K562 (cell line): ENCODE measurements at regions not wholly inside any gene's neighbourhood (a gene's known extent, or its start where the extent isn't known, plus 50 kb on each side); places are given as distances from the start of the nearest gene placed in this dataset.

Experiments used
- ATAC-seq: fragments of 200-7000 bp; cut with Tn5 transposase; 3 replicates; pipeline ENCODE4 v1.9.1; 2020; ENCODE audit warnings: moderate library complexity
- BruUV-seq: library from RNA; stranded (reverse); fragments of 400-500 nt; replicated peaks from 2 replicates; lab custom pipeline; 2021; lab: Mats Ljungman, UMichigan
- CTCF ChIA-PET: fragments of 300-600 bp; formaldehyde crosslinking; extraction: SDS; loops from one replicate; lab custom pipeline; 2021; ENCODE audit warnings: low intra/inter-chr PET ratio; lab: Yijun Ruan, JAX
- POLR2A ChIA-PET: fragments of 300-600, 350-650 bp; sonication (Branson Sonifier 250); formaldehyde crosslinking; extraction: SDS; loops from one replicate; lab custom pipeline; 2021; ENCODE audit warnings: antibody characterized with exemption, inconsistent platforms; lab: Yijun Ruan, JAX
- DNase-seq, 4 experiments: peaks; one replicate each; pipeline versions ENCODE4 v3.0.0 to v3.0.0-alpha.2; 2011 to 2018; ENCODE audit warnings: low spot score in 3 of 4, mixed read lengths in 3 of 4; ENCODE audit errors: extremely low read depth in 1 of 4
- FAIRE-seq: peaks from 2 replicates; lab custom pipeline; 2011; peaks lifted over from hg19 to GRCh38; lab: Jason Lieb, UNC
- H2AFZ ChIP-seq: 2 replicates; pipeline ENCODE4 v1.6.0; 2011; ENCODE audit warnings: low read depth, low read length, control low read depth, inconsistent platforms
- H3K27ac ChIP-seq: fragments of 200-600 bp; 3 replicates; pipeline ENCODE4 v1.8.0; 2011; ENCODE audit warnings: low read depth, mild to moderate bottlenecking, control low read depth, inconsistent platforms, low read length, moderate library complexity, mixed read lengths; ENCODE audit errors: extremely low read depth
- H3K27me3 ChIP-seq, 2 experiments: fragments of 300-600 bp in 1 of 2; 2 replicates in 1 of 2; 3 replicates in 1 of 2; pipeline versions ENCODE4 v1.6.0 to v1.8.0; 2011; ENCODE audit warnings: inconsistent platforms in 2 of 2, low read length in 2 of 2, mild to moderate bottlenecking in 1 of 2, mixed read lengths in 1 of 2, moderate library complexity in 1 of 2; ENCODE audit not compliant: control insufficient read depth in 2 of 2, insufficient read depth in 2 of 2
- H3K36me3 ChIP-seq: fragments of 300-600 bp; 3 replicates; pipeline ENCODE4 v1.8.0; 2011; ENCODE audit warnings: mild to moderate bottlenecking, low read length, inconsistent platforms; ENCODE audit not compliant: control insufficient read depth, insufficient read depth
- H3K4me1 ChIP-seq, 2 experiments: fragments of 200-600 bp in 1 of 2; replicated peaks in 1 of 2; 2 replicates in 1 of 2; 3 replicates in 1 of 2; pipeline versions ENCODE4 v1.5.1 to v1.8.0; 2011; ENCODE audit warnings: inconsistent platforms in 2 of 2, low read length in 2 of 2, mild to moderate bottlenecking in 1 of 2, mixed read lengths in 1 of 2, moderate library complexity in 1 of 2; ENCODE audit not compliant: control insufficient read depth in 2 of 2, insufficient read depth in 2 of 2
- H3K4me2 ChIP-seq: 2 replicates; pipeline ENCODE4 v1.6.1; 2011; ENCODE audit warnings: low read length, control low read depth, inconsistent platforms, mixed read lengths; ENCODE audit not compliant: insufficient read depth
- H3K4me3 ChIP-seq: fragments of 200-600 bp; sonication (generic), shearing (Covaris generic); 2 replicates; pipeline ENCODE4 v1.5.1; 2016; ENCODE audit warnings: control low read depth, inconsistent platforms
- H3K79me2 ChIP-seq: fragments of 200-600 bp; 3 replicates; pipeline ENCODE4 v1.8.0; 2011; ENCODE audit warnings: low read length, inconsistent platforms; ENCODE audit not compliant: control insufficient read depth, insufficient read depth
- H3K9ac ChIP-seq, 2 experiments: 2 replicates each; pipeline versions ENCODE4 v1.6.0 to v1.6.1; 2011; ENCODE audit warnings: low read depth in 2 of 2, low read length in 2 of 2, control low read depth in 1 of 2, inconsistent platforms in 1 of 2, mild to moderate bottlenecking in 1 of 2, mixed read lengths in 1 of 2; ENCODE audit not compliant: insufficient read depth in 1 of 2
- H3K9me1 ChIP-seq: one replicate; pipeline ENCODE4 v1.6.0; 2011; ENCODE audit warnings: inconsistent platforms, mild to moderate bottlenecking, low read length, moderate library complexity; ENCODE audit not compliant: control insufficient read depth, insufficient read depth
- H3K9me3 ChIP-seq: replicated peaks from 2 replicates; pipeline ENCODE4 v1.5.1; 2011; ENCODE audit warnings: low read depth, low read length, inconsistent platforms; ENCODE audit not compliant: control insufficient read depth, insufficient read depth
- H4K20me1 ChIP-seq: replicated peaks from 2 replicates; pipeline ENCODE4 v1.6.1; 2011; ENCODE audit warnings: low read length, inconsistent platforms, mixed read lengths; ENCODE audit not compliant: control insufficient read depth, insufficient read depth
- BCOR ChIP-seq: fragments of 450-650 bp; IDR thresholded peaks from 2 replicates; pipeline ENCODE4 v1.6.1; 2016
- CBX8 ChIP-seq: fragments of 200-600 bp; sonication (generic); IDR thresholded peaks from 2 replicates; pipeline ENCODE4 v1.6.1; 2012; ENCODE audit warnings: borderline replicate concordance, mixed run types, low read depth, mild to moderate bottlenecking, moderate library complexity, mixed read lengths, low read length, control low read depth, inconsistent platforms; ENCODE audit not compliant: poor library complexity, severe bottlenecking; ENCODE audit errors: extremely low read depth
- CCNT2 ChIP-seq: IDR thresholded peaks from 2 replicates; pipeline ENCODE4 v1.6.1; 2011; ENCODE audit warnings: borderline replicate concordance, low read depth, mild to moderate bottlenecking, moderate library complexity, mixed read lengths, low read length; ENCODE audit not compliant: insufficient read length; ENCODE audit errors: extremely low read depth
- ESRRB ChIP-seq: fragments of 250-450 bp; sonication (Bioruptor Pico); IDR thresholded peaks from 2 replicates; pipeline ENCODE4 v1.5.0; 2020; ENCODE audit warnings: mild to moderate bottlenecking, moderate library complexity, borderline replicate concordance
- IRF9 ChIP-seq: fragments of 450-650 bp; IDR thresholded peaks from 2 replicates; pipeline ENCODE4 v1.6.1; 2016; ENCODE audit warnings: missing biosample characterization, missing genetic modification characterization
- MED1 ChIP-seq: sonication (generic); formaldehyde crosslinking; IDR thresholded peaks from 2 replicates; pipeline ENCODE4 v1.8.1; 2023; ENCODE audit warnings: missing genetic modification reagents, borderline replicate concordance
- SFPQ ChIP-seq: fragments of 200-400 bp; formaldehyde crosslinking; IDR thresholded peaks from 2 replicates; pipeline ENCODE4 v1.6.1; 2017; ENCODE audit warnings: mild to moderate bottlenecking, low read depth, low read length, moderate library complexity
- XRCC3 ChIP-seq: fragments of 450-650 bp; IDR thresholded peaks from 2 replicates; pipeline ENCODE4 v1.6.1; 2017; ENCODE audit warnings: mild to moderate bottlenecking, moderate library complexity
- ZBTB26 ChIP-seq: fragments of 450-650 bp; formaldehyde crosslinking; IDR thresholded peaks from 2 replicates; pipeline ENCODE4 v1.4.0; 2022; ENCODE audit warnings: missing genetic modification characterization
- ZBTB33 ChIP-seq: sonication (generic); formaldehyde crosslinking; IDR thresholded peaks from 2 replicates; pipeline ENCODE4 v1.8.1; 2023; ENCODE audit warnings: mild to moderate bottlenecking, missing genetic modification reagents
- ZNF212 ChIP-seq: fragments of 450-650 bp; formaldehyde crosslinking; IDR thresholded peaks from 2 replicates; pipeline ENCODE4 v1.4.0; 2020; ENCODE audit warnings: mild to moderate bottlenecking
- ZNF277 ChIP-seq: fragments of 250-450 bp; sonication (Bioruptor Pico); IDR thresholded peaks from 2 replicates; pipeline ENCODE4 v1.8.0; 2022; ENCODE audit warnings: inconsistent platforms, mild to moderate bottlenecking, moderate library complexity, borderline replicate concordance
- ZNF766 ChIP-seq: fragments of 200-800 bp; sonication (Bioruptor generic); conservative IDR thresholded peaks from 2 replicates; pipeline ENCODE4 v1.6.1; 2016; ENCODE audit warnings: missing genetic modification characterization, missing compliant biosample characterization
- WGBS: fragments of 100-300 bp; shearing (Covaris generic); methylation state at CpG from one replicate; pipeline ENCODE4 v1.1.6; 2016; ENCODE audit warnings: low coverage, mixed read lengths; ENCODE audit not compliant: insufficient coverage; ENCODE audit errors: missing lambda C conversion rate; 5-methylcytosine and 5-hydroxymethylcytosine counted together
- in situ Hi-C: fragments of 300-500 bp; cut with MboI; formaldehyde crosslinking; loops from 4 replicates; pipeline ENCODE4 v1.15.0; 2018; ENCODE audit warnings: inconsistent platforms, mixed read lengths
- intact Hi-C: fragments of 100-400 bp; cut with micrococcal nuclease; formaldehyde crosslinking; loops from 2 replicates; pipeline ENCODE4 v1.14.2; 2022

- Histone ChIP-seq H3K4me2 (no peak overlapping the region), H3K9me3 (no peaks in the 10 kb centered on the region), H4K20me1 (no peaks in the 10 kb centered on the region), H3K27ac (no peak overlapping the region), H2AFZ (no peak overlapping the region), H3K9ac (no peak overlapping the region), H3K36me3 (no peaks in the 10 kb centered on the region), H3K79me2 (no peaks in the 10 kb centered on the region), H3K4me3 (no peak overlapping the region), H3K4me1 (no peaks in the 10 kb centered on the region), H3K9me1 (no peaks in the 10 kb centered on the region), H3K27me3 (no peaks in the 10 kb centered on the region)
- FAIRE-seq: no peak
- in situ Hi-C loops: no loop called here
- 0% methylated on average over 6 of the region's 10 CpGs for WGBS
- ChIA-PET POLR2A (no interaction called here), CTCF (no interaction called here)
- DNase-seq: no peak
- intact Hi-C loops: no loop called here
- no peak for ATAC-seq
- BruUV-seq: no TSS peak
- TF ChIP-seq ZNF766 (CRISPR knock-in tag): no peak
- TF ChIP-seq ZBTB33 (CRISPR knock-in tag): no peak
- TF ChIP-seq CBX8: no peak
- no peak for TF ChIP-seq ESRRB (CRISPR knock-in tag)
- TF ChIP-seq ZNF212: no peak
- no peak for TF ChIP-seq BCOR
- TF ChIP-seq CCNT2: no peak
- TF ChIP-seq ZBTB26: no peak
- no peak for TF ChIP-seq ZNF277
- TF ChIP-seq MED1: no peak
- no peak for TF ChIP-seq XRCC3
- TF ChIP-seq IRF9 (tag): no peak
- TF ChIP-seq SFPQ: no peak
Observed at GRCh38 chr14:98858561-98858960, 413.4 kb downstream of the BCL11B start.
